Effector CD4-positive, alpha-beta T cell (primary cell): ENCODE measurements at regions not wholly inside any gene's neighbourhood (a gene's known extent, or its start where the extent isn't known, plus 50 kb on each side); places are given as distances from the start of the nearest gene placed in this dataset.

Source experiments
- DNase-seq: peaks from one replicate; pipeline ENCODE4 v3.0.0-alpha.2; 2020

DNA sequence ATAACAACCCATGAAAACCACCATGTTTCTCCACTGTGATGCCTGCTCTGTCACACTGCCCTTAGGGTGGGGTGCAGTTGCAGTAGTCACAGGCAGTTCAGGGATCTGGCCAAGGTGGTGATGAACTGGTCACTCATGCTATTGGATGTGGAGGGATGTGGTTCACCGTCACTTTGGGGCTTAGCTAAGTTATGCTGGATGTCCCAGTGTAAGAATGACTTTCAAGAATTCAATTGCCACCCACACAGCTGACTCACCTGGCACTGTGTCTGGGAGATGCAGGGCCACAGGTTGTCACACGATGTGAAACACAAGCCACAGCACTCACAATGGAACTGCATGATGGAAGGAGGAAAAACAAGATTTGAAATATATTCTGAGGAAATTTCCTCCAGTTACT, 146.1 kb upstream of the CTNNB1 start:
- no peak for DNase-seq

DNA sequence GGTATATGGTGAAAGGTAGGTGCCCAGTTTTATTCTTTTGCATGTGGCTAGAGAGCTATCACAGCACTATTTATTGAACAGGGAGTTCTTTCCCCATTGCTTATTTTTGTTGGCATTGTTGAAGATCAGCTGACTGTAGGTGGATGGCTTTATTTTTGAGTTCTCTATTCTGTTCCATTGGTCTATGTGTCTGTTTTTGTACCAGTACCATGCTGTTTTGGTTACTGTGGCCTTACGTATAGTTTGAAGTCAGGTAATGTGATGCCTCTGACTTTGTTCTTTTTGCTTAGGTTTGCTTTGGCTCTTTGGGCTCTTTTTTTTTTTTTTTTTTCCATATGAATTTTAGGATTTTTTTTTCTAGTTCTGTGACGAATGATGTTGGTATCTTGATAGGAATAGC, 139.2 kb upstream of the CTNNB1 start:
- no peak for DNase-seq

GRCh38 chr3:41064070-41064469, 135.2 kb upstream of the CTNNB1 start:
- DNase-seq, result no peak

DNA sequence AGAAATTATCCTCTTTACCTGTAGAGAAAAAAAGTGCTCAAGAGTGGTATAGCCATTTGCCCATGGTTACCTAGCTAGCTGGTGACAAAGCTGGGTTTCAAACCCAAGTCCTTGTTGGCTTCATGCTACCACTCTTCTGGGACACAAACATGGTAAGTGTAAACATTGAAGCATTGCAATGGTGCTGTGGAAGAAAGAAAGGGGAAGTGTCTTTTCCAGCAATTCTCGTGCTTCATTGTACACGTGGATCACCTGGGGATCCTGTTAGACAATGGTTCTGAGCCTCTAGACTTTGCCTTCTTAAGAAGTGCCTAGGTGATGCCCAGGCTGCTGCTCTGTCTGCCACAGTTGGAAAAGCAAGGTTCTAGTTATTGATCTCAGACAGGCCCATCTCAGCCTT, 134.8 kb upstream of the CTNNB1 start:
- no peak for DNase-seq

DNA sequence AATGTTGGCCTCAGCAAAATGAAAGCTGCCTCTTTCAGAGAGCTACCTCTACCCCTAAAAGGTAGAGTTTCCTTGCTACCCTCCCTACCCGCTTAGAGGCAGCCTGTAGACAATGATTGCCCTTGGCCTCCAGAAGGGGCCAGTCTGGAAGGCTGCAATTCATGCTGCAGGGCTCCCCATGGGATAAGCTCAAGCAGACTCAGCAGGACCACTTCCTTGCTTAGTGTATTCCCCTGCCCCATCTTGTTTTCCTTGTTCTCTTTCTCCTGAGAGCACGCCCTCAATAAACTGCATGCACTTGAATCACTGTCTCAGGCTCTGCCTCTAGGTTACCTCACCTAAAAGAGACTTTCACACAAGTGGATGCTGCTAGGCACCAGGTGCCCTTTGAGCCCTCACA, 134.0 kb upstream of the CTNNB1 start:
- DNase-seq, result no peak

DNA sequence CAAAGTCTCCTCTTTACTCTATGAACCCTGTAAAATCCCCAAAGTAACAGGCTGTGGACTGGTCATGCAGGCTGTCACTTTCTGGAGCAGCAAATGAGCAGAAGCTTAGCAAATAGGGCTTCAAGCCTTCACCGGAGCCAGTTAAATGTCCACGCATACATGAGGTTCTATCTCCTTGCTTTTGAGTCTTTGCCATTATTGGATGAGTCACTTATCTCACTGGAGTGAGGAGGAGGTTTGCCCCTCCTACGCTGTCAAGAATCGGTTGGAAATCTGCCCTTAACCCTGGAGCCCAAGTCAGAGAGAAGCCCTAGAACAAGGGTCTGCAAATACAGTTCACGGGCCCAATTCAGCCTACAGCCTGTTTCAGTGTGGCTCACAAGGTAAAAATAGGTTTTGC, 126.1 kb upstream of the CTNNB1 start:
- no peak for DNase-seq

DNA sequence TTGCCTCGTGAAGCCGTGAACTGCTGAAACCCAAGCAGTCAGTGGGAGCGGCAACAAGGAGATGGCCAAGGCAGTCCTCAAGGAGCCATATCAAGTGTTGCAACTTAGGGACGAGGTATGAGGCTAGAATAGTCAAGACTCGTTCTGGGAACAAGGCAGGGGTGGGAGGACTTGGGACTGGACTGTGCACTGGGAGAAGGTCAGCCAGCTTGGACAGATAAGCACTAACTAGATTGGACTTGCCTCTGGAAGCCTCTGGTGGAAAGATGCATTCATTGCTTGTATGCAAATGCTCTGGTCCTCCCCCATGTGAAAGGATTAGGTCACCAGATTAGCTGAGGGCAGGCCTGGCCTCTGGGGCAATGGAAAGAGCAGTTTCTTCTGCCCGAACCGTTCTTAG, 123.3 kb upstream of the CTNNB1 start:
- DNase-seq, result no peak

- no peak for DNase-seq
Measured at GRCh38 chr3:41076399-41076798, 122.9 kb upstream of the CTNNB1 start.

- DNase-seq, result no peak
Measured at GRCh38 chr3:41080141-41080540, 119.2 kb upstream of the CTNNB1 start.

DNA sequence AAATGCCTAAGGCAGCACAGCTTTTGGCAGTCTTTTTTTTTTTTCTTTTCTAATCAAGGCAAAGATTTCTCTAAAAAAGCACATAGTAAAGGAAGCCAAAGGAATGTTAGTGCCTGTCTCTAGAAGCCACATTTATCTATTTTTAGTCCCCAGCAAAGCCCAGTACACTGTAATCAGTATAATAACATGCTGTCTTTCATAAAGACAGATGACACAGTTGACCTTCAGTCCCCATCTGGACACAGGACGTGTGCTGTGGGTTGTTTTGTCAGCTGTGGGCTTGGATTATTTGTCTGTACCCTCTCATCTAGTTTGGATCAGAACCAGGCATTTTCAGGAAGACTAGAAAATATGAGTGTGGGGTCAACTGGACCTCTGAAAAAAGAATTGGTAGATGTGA, 110.4 kb upstream of the CTNNB1 start:
- DNase-seq, result no peak

DNA sequence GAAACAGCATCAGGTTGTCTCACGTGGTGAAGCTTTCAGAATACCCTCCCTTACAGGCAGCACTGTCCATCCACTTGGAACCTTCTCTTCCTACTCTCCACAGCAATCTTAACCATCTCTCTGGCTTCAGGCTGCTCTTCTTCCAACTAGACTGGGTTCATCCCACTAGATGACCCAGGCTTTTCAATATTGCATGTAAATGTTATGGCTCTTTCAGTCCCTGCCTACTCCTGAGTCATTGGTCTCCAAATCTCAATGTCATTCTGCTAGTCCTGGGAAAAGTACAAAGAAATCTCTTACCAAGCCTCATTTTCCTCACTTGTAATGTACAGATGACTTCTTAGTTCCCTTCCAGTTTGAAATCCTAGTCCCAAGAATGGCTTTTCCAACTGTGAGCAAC, 109.7 kb upstream of the CTNNB1 start:
- no peak for DNase-seq

DNA sequence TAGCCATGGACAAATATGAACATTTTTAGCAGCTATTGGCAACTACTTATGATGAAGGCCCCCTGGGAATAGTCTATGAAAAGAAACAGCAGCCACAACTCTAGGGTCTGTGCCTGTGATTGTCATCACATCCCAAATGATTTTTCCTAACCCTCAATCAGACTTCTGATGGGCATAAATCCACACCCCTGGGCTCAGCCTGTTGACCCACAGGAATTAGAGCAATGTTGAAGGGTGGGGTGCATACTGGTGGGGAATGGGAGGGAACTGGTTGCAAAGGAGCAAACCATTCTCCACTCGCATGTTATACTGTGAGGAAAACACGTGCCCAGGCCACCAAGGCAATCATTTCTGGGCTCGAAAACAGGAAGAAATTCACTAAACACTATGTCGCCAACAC, 106.5 kb upstream of the CTNNB1 start:
- no peak for DNase-seq

GRCh38 chr3:41093476-41093875, 105.8 kb upstream of the CTNNB1 start:
- DNase-seq, result no peak

GRCh38 chr3:41094351-41094750, 105.0 kb upstream of the CTNNB1 start:
- DNase-seq, result no peak

GRCh38 chr3:41095702-41096101, 103.6 kb upstream of the CTNNB1 start:
- no peak for DNase-seq

DNA sequence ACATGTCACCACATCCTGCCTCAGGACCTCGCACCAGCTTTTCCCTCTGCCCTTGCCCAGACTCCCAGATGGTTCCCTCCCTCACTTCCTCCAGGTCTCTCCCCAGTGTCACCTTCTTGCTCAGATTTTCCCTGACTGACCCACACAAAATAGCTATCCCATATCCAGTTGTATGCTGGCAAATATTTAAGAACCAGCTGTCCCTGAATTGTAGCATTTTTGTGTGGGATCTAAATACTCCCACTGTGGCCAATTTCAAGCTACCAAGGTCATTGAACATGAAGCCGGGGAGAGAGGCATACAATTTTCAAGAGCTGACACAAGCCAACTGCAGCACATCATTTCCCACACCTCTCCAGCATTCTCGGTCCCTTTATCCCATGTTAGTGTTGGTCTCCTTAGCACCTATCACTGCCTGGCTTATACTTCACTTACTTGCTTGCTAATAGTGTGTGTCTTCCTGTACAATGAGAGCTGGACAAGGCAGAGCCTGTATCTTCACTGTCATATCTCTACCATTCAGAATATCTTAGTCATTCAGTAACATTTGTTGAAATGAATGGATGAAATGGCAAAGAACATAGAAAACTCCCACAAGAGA, 101.3 kb upstream of the CTNNB1 start:
- no peak for DNase-seq

DNA sequence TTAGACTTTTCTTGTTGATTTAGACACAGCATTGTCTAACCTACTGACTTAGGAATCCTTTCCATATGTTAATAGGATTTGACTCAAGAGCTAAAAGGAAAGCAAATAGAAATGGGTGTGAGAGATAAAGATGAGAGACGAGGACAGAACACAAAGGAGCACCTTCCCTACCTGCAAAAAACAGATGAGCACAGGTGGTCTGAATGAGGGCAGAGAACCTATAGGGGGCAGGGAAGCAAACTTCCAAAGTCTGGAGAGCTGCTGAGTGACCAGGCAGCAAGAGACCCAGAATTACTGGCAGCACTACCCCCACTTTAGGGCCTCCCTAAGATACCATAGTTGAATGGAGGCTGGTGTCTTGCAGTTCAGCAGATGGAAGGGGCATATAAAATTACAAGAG, 98.1 kb upstream of the CTNNB1 start:
- no peak for DNase-seq

DNA sequence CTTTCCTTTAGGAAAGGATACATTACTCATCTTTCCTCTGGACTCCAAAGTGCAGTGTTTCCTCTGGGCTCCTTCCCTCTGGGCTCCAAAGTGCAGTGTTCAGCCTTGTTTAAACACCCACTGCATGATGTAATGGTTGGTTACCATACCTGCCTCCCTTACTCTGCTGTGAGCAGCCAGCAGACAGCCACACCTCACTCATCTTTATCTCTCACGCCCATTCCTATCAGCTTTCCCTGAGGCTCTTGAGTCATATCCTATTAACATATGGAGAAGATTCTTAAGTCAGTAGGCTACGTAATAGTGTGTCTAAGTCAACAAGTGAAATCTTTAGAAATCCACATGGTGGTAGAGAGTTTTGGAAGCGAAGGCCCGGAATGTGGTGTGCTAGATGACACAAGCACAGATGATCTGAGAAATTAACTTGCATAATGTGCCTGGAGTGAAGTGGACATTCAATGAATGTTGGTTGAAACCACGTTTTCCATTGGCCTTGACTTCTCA, 97.2 kb upstream of the CTNNB1 start:
- DNase-seq, result no peak

DNA sequence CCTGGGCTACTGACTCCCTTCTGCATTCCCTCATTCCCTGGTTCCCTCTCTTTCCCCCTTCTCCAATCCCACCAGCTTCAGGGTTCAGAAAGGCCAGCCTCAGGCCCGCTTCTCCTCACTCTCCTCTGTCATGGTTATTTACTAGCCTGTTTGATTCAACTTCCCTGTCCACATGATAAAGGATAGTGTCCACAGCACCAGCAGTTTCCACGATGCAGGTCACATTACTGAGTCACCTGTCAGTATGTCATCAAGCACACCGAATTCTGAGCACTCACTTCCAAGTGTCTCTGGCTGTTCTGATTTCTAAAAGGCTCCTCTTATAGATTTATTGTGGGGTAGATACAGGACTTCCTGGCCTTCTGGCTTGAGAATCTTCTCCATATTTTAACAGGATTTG, 96.6 kb upstream of the CTNNB1 start:
- no peak for DNase-seq

DNA sequence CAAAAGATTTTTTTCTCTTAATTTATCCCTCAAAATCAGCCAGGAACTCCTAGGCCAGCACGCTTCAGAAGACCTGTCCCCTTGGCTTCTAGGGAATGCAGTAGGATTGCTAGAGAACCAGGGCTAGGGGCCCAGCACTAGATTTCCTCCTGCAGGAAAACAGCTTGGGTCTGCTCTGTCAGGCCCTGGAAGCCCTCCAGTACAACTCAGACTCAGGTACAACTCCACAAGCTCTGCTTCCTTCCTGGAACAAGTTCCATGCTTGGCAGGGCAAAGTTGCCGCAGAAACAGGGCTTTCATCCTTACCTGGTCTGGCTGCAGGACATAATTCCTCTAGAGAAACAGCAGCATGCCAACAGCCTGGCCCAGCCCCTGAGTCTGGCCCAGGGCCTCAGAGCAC, 96.1 kb upstream of the CTNNB1 start:
- no peak for DNase-seq

DNA sequence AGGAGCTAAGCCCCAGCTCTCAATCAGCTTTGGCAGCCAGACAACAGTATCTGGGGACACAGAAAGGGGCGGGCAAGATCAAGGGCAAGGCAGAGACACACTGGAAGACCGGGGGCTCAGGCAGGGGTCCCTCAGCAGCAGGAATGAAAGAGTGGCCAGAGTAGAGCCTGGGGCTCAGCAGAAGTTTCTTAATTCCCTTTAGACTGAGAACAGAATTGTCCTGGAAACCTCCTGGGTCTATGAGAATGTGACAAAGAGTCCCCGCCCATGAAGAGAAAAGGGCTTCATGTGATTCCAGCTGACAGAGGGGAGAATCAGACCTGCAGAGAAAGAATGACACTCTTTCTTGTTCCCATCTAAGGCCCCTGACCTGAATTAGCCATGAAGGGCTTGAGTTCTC, 95.2 kb upstream of the CTNNB1 start:
- DNase-seq, result no peak

DNA sequence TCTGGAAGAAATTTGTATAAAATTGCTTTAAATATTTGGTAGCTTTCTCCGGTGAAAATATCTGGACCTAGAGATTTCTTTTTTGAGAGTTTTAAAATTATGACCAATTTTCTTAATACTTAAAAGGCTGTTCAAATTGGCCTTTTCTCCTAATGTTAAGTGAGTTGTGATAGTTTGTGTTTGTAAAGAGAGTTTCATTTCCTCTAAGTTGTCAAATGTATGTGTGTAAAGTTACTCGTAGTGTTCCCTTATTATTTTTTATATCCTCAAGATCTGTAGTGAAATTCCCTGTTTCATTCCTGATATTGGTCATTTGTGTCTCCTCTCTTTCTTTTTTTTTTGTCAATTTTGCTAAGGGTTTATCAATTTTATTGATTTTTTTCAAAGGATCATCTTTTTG, 92.6 kb upstream of the CTNNB1 start:
- DNase-seq, result no peak

- no peak for DNase-seq
Measured at GRCh38 chr3:41111011-41111410, 88.3 kb upstream of the CTNNB1 start.

DNA sequence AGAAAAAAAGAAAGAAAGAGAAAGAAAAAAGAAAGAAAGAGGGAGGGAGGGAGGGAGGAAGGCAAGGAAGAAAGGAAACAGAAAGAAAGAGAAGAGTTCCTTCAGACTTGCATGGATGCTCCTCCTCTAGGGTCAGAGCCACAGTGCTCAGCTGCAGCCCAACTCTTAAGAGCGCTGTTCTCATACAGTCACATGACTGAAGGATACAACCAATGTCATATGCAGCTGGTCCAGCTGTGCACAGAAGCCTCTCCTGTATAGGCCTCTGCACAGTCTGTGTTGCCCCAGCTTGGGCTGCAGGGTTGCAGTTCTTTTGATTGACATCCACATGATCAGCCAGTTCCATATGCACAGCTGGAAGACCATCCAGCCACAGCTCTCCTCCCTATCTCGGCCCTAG, 86.8 kb upstream of the CTNNB1 start:
- DNase-seq, result no peak

- no peak for DNase-seq
Measured at GRCh38 chr3:41115069-41115468, 84.2 kb upstream of the CTNNB1 start.

DNA sequence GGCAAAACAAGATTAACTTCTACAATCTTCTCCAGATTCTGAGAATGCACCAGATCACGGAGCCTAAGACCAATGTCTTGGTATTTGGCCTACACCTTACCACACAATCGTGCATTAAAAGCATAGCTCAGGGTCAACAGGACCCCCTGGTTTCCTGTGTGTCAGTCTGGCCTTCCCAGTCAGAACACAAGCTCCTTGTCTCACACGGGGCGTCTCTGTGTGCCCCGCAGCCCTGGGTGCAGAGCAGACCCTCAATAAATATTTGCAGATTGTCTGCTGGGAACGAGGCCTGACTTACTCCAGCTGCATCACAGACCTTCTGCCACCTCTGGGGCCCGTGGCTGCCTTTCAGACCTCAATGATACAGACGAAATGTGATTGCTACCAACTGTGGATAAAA, 82.5 kb upstream of the CTNNB1 start:
- no peak for DNase-seq
